ENCODE measurements at regions not wholly inside any gene's neighbourhood (a gene's known extent, or its start where the extent isn't known, plus 50 kb on each side); places are given as distances from the start of the nearest gene placed in this dataset.
"Not testable (repeated sequence)": the region's sequence is repeated elsewhere in the genome, so short reads cannot be mapped to it uniquely, and the experiment has no call there.

DNA sequence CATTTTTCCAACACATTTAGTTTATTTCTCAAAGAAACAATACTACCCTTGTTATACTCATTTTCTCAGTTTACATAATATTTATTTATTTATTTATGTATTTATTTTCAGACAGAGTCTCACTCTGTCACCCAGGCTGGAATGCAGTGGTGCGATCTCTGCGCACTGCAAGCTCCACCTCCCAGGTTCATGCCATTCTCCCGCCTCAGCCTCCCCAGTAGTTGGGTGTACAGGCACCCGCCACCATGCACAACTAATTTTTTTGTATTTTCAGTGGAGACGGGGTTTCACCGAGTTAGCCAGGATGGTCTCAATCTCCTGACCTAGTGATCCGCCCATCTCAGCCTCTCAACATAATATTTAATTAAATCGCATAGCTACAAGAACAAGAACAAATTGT is 2183.8 kb upstream of the DEFB115 start:
- not testable (repeated sequence) for TF ChIP-seq POLR2A (IDR thresholded peaks at IDR 0.05; ENCODE audit: low read depth, low read length); EZH2 (IDR thresholded peaks at IDR 0.05; ENCODE audit: borderline replicate concordance, low read depth, low read length, severe bottlenecking); POLR2AphosphoS5 (IDR thresholded peaks at IDR 0.05; ENCODE audit: insufficient read depth, low read depth, low read length)
- TF ChIP-seq, protein P1, sequence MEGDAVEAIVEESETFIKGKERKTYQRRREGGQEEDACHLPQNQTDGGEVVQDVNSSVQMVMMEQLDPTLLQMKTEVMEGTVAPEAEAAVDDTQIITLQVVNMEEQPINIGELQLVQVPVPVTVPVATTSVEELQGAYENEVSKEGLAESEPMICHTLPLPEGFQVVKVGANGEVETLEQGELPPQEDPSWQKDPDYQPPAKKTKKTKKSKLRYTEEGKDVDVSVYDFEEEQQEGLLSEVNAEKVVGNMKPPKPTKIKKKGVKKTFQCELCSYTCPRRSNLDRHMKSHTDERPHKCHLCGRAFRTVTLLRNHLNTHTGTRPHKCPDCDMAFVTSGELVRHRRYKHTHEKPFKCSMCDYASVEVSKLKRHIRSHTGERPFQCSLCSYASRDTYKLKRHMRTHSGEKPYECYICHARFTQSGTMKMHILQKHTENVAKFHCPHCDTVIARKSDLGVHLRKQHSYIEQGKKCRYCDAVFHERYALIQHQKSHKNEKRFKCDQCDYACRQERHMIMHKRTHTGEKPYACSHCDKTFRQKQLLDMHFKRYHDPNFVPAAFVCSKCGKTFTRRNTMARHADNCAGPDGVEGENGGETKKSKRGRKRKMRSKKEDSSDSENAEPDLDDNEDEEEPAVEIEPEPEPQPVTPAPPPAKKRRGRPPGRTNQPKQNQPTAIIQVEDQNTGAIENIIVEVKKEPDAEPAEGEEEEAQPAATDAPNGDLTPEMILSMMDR (IDR thresholded peaks at IDR 0.05; ENCODE audit: extremely low read depth in 1 of 2, insufficient read depth in 1 of 2, low read depth in 1 of 2, low read length in 2 of 2), result not testable (repeated sequence)

Data from endothelial cell of umbilical vein (primary cell).